Testis (tissue), 2 donors: ENCODE measurements at regions not wholly inside any gene's neighbourhood (a gene's known extent, or its start where the extent isn't known, plus 50 kb on each side); places are given as distances from the start of the nearest gene placed in this dataset.

ENCODE experiments used
- CTCF ChIP-seq, 3 experiments: fragments of 450-650 bp in 2 of 3; fragments of 200-600 bp in 1 of 3; sonication (generic) in 1 of 3; IDR thresholded peaks; one replicate each; pipeline ENCODE4 v1.5.1; 2016 to 2019; ENCODE audit warnings: antibody characterized with exemption in 3 of 3, mild to moderate bottlenecking in 2 of 3, moderate library complexity in 1 of 3
- POLR2A ChIP-seq: fragments of 450-650 bp; IDR thresholded peaks from one replicate; pipeline ENCODE4 v1.6.1; 2017; ENCODE audit warnings: antibody characterized with exemption, mild to moderate bottlenecking, moderate library complexity

GRCh38 chr17:79667121-79667715, 56.4 kb upstream of the RBFOX3 start:
- TF ChIP-seq CTCF (IDR thresholded peaks at IDR 0.05) (no peak), POLR2A (no peak)
